OCI-LY7 (cell line): ENCODE measurements at regions not wholly inside any gene's neighbourhood (a gene's known extent, or its start where the extent isn't known, plus 50 kb on each side); places are given as distances from the start of the nearest gene placed in this dataset.
A peak's percentile ranks its signal among the peaks of the same experiment; 100 is the strongest.

ENCODE experiments used
- BruUV-seq: library from RNA; stranded (reverse); fragments of 400-500 nt; replicated peaks from 2 replicates; lab custom pipeline; 2021; lab: Mats Ljungman, UMichigan
- CTCF ChIA-PET: fragments of 300-600 bp; sonication (Branson Sonifier 250); formaldehyde crosslinking; loops from one replicate; lab custom pipeline; 2022; ENCODE audit warnings: antibody characterized with exemption; ENCODE audit not compliant: unreplicated experiment; lab: Charles Lee
- POLR2A ChIA-PET: fragments of 300-600 bp; sonication (Branson Sonifier 250); formaldehyde crosslinking; loops from one replicate; lab custom pipeline; 2022; ENCODE audit warnings: antibody characterized with exemption; lab: Charles Lee
- DNase-seq: peaks from one replicate; pipeline ENCODE4 v3.0.0-alpha.2; 2015; ENCODE audit warnings: low spot score
- H2AFZ ChIP-seq: fragments of 200-600 bp; sonication (generic), shearing (Covaris generic); 2 replicates; pipeline ENCODE4 v1.6.1; 2014; ENCODE audit warnings: mild to moderate bottlenecking, antibody characterized with exemption, low read length, moderate library complexity
- H3K27ac ChIP-seq: fragments of 200-600 bp; sonication (generic); 2 replicates; pipeline ENCODE4 v1.5.1; 2014; ENCODE audit warnings: mixed run types, low read depth, mild to moderate bottlenecking, moderate library complexity, low read length, inconsistent platforms; ENCODE audit not compliant: poor library complexity, severe bottlenecking
- H3K36me3 ChIP-seq: fragments of 200-600 bp; sonication (generic); 2 replicates; pipeline ENCODE4 v1.6.1; 2014; ENCODE audit warnings: mild to moderate bottlenecking, antibody characterized with exemption, low read length, moderate library complexity, mixed read lengths; ENCODE audit not compliant: insufficient read depth
- H3K4me1 ChIP-seq: fragments of 200-600 bp; sonication (generic); 2 replicates; pipeline ENCODE4 v1.5.1; 2014; ENCODE audit warnings: mild to moderate bottlenecking, low read length; ENCODE audit not compliant: insufficient read depth, poor library complexity, severe bottlenecking
- H3K4me2 ChIP-seq: fragments of 200-600 bp; sonication (generic); 2 replicates; pipeline ENCODE4 v1.6.1; 2014; ENCODE audit warnings: mild to moderate bottlenecking, low read length
- H3K4me3 ChIP-seq: fragments of 200-600 bp; sonication (generic); 2 replicates; pipeline ENCODE4 v1.5.1; 2014; ENCODE audit warnings: mild to moderate bottlenecking, low read depth, low read length; ENCODE audit not compliant: poor library complexity, severe bottlenecking
- H3K79me2 ChIP-seq: fragments of 200-600 bp; sonication (generic); 2 replicates; pipeline ENCODE4 v1.6.1; 2016; ENCODE audit warnings: low read depth, mild to moderate bottlenecking, low read length, moderate library complexity, mixed read lengths; ENCODE audit not compliant: insufficient read depth
- H3K9me2 ChIP-seq: fragments of 200-600 bp; sonication (generic); 2 replicates; pipeline ENCODE4 v1.6.1; 2016; ENCODE audit warnings: mild to moderate bottlenecking, low read length, mixed read lengths; ENCODE audit not compliant: insufficient read depth
- H3K9me3 ChIP-seq: fragments of 200-600 bp; sonication (generic); 2 replicates; pipeline ENCODE4 v1.6.1; 2014; ENCODE audit warnings: mild to moderate bottlenecking, mixed run types, low read length, mixed read lengths
- H4K20me1 ChIP-seq: fragments of 200-600 bp; sonication (generic); 2 replicates; pipeline ENCODE4 v1.6.1; 2014; ENCODE audit warnings: mild to moderate bottlenecking, antibody characterized with exemption, low read length, moderate library complexity, mixed read lengths; ENCODE audit not compliant: insufficient read depth
- EZH2phosphoT487 ChIP-seq: fragments of 200-600 bp; sonication (generic); IDR thresholded peaks from 2 replicates; pipeline ENCODE4 v1.6.1; 2018; ENCODE audit warnings: low read depth, borderline replicate concordance, mild to moderate bottlenecking, mixed run types, antibody characterized with exemption, low read length, moderate library complexity, mixed read lengths
- intact Hi-C: fragments of 100-400 bp; cut with micrococcal nuclease; formaldehyde crosslinking; loops from one replicate; pipeline ENCODE4 v1.10.0; 2022; ENCODE audit not compliant: unreplicated experiment
- TF ChIP-seq, protein P1 (sequence below): fragments of 200-600 bp; sonication (generic); conservative IDR thresholded peaks from 2 replicates; pipeline ENCODE4 v1.5.1; 2014; ENCODE audit warnings: mild to moderate bottlenecking, antibody characterized with exemption, low read length, moderate library complexity, mixed read lengths

DNA sequence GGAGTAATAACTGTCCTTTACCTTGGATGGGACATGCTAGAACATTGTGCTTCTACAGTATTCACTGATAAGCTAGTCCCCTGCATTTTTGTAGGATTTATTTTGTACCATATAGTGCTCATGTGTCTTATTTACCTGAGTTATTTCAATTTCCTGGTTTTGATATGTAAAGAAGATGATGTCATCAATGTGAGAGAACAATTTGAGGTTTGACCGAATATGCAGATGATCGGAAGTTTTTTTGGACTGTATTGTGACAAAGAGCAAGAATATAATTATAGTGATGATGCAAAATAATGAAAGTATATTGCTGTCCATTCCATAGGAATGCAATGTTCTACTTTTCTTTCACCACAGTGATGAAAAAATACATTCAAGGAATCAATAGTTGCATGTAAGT, 114.8 kb downstream of the RERGL start:
- intact Hi-C loops, result no loop called here
- no TSS peak for BruUV-seq
- CTCF ChIA-PET, result no interaction called here

DNA sequence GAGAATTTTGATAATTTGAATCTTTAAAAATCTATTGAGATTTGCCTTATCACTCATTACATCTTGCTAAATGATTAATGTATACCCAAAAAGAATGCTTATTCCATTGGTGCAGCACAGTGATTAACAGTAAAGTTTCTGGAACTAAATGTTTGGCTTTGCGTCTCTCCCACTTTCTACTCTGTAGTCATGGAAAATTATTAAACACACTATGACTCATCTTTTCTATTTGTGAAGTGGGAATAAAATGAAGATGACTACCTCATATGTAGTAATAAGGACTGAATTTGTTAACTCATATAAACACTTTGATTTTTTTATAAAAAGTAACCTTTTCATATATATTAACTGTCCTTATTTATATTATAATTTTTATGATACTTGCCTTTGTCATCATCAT, 118.1 kb downstream of the RERGL start:
- DNase-seq, result no peak
- no peaks in the 10 kb centered on the region for H3K36me3 ChIP-seq
- no peaks in the 10 kb centered on the region for H3K79me2 ChIP-seq
- intact Hi-C loops, result no loop called here
- no peak overlapping the region for H2AFZ ChIP-seq
- H3K4me1 ChIP-seq, result no peaks in the 10 kb centered on the region
- H3K9me3 ChIP-seq, result no peaks in the 10 kb centered on the region
- no TSS peak for BruUV-seq
- no peaks in the 10 kb centered on the region for H3K9me2 ChIP-seq
- H3K4me2 ChIP-seq, result no peak overlapping the region
- H4K20me1 ChIP-seq, result no peaks in the 10 kb centered on the region
- POLR2A ChIA-PET, result no interaction called here
- CTCF ChIA-PET, result no interaction called here
- no peak overlapping the region for H3K4me3 ChIP-seq
- TF ChIP-seq, protein P1, sequence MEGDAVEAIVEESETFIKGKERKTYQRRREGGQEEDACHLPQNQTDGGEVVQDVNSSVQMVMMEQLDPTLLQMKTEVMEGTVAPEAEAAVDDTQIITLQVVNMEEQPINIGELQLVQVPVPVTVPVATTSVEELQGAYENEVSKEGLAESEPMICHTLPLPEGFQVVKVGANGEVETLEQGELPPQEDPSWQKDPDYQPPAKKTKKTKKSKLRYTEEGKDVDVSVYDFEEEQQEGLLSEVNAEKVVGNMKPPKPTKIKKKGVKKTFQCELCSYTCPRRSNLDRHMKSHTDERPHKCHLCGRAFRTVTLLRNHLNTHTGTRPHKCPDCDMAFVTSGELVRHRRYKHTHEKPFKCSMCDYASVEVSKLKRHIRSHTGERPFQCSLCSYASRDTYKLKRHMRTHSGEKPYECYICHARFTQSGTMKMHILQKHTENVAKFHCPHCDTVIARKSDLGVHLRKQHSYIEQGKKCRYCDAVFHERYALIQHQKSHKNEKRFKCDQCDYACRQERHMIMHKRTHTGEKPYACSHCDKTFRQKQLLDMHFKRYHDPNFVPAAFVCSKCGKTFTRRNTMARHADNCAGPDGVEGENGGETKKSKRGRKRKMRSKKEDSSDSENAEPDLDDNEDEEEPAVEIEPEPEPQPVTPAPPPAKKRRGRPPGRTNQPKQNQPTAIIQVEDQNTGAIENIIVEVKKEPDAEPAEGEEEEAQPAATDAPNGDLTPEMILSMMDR, result no peak
- no peak for TF ChIP-seq EZH2phosphoT487
- no peak overlapping the region for H3K27ac ChIP-seq

More for the DNA sequence above, 114.8 kb downstream of the RERGL start:
- POLR2A ChIA-PET, result no interaction called here
- Histone ChIP-seq H3K79me2 (no peaks in the 10 kb centered on the region), H4K20me1 (no peaks in the 10 kb centered on the region), H3K9me3 (no peaks in the 10 kb centered on the region), H3K4me3 (no peak overlapping the region), H3K9me2 (no peaks in the 10 kb centered on the region), H3K36me3 (no peaks in the 10 kb centered on the region), H3K27ac (no peak overlapping the region), H3K4me1 (no peaks in the 10 kb centered on the region), H2AFZ (no peak overlapping the region), H3K4me2 (no peak overlapping the region)
- no peak for DNase-seq
- TF ChIP-seq, protein P1, result no peak
- TF ChIP-seq EZH2phosphoT487, result no peak

DNA sequence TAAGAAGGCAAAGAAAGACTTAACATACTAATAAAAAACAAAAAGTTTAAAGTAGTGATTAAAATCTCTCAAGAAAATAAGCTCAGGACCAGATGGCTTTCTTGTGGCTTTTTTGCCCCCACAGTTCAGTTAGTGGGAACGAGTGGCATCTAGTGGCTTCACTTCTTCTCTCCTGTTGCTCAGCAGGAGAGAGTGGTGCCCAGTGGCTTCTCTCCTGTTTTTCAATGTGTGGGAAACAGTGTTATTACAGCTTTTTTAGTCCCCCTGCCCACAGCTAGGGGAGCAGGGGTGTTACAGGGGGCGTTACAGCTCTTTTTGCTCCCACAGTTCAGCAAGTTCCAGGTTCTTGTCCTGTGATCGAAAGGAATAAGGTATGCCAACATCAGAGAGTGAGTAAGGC, 135.2 kb downstream of the RERGL start:
- ChIA-PET CTCF (no interaction called here), POLR2A (interaction anchor here (0.5 to 1.3 kb wide), 4 partner anchors 11 to 93 kb away, joined by 3 to 4 read pairs (median 3); no protein-coding TSS in a partner anchor)
- H2AFZ ChIP-seq, result 0 out of 2 replicates have a peak overlapping the region, but pooled peaks have one; percentile 30
- no peaks in the 10 kb centered on the region; the same call in 1 of the 2 replicates for H4K20me1 ChIP-seq
- H3K4me1 ChIP-seq, result peaks cover 19% of the 10 kb centered on the region
- no peak for TF ChIP-seq EZH2phosphoT487
- TF ChIP-seq, protein P1, result peak; percentile 45
- BruUV-seq, result no TSS peak
- H3K9me2 ChIP-seq, result no peaks in the 10 kb centered on the region
- no peak overlapping the region for H3K27ac ChIP-seq
- H3K79me2 ChIP-seq, result no peaks in the 10 kb centered on the region
- no peak overlapping the region for H3K4me3 ChIP-seq
- DNase-seq, result peak; percentile 22
- intact Hi-C loops, result no loop called here
- H3K36me3 ChIP-seq, result no peaks in the 10 kb centered on the region
- no peaks in the 10 kb centered on the region for H3K9me3 ChIP-seq
- no peak overlapping the region for H3K4me2 ChIP-seq
